A673 (cell line): ENCODE measurements at regions not wholly inside any gene's neighbourhood (a gene's known extent, or its start where the extent isn't known, plus 50 kb on each side); places are given as distances from the start of the nearest gene placed in this dataset.

ENCODE experiments used
- CTCF ChIP-seq: fragments of 300-800, 200-600 bp; sonication (generic); conservative IDR thresholded peaks from 2 replicates; pipeline ENCODE4 v1.5.1; 2017; ENCODE audit warnings: low read depth, mild to moderate bottlenecking, antibody characterized with exemption, low read length, moderate library complexity, mixed read lengths
- EZH2 ChIP-seq: fragments of 200-600 bp; sonication (generic); IDR thresholded peaks from 2 replicates; pipeline ENCODE4 v1.6.1; 2017; ENCODE audit warnings: borderline replicate concordance, low read depth, mild to moderate bottlenecking, mixed read lengths, antibody characterized with exemption, low read length; ENCODE audit not compliant: poor library complexity, severe bottlenecking

- TF ChIP-seq CTCF = no peak
- no peak for TF ChIP-seq EZH2
These were observed 888.0 kb downstream of the BRD1 start for GRCh38 chr22:48939441-48940265.
